ENCODE measurements at regions not wholly inside any gene's neighbourhood (a gene's known extent, or its start where the extent isn't known, plus 50 kb on each side); places are given as distances from the start of the nearest gene placed in this dataset.

GRCh38 chr1:106956721-106957120, 99.8 kb upstream of the PRMT6 start:
- no peak for DNase-seq

DNA sequence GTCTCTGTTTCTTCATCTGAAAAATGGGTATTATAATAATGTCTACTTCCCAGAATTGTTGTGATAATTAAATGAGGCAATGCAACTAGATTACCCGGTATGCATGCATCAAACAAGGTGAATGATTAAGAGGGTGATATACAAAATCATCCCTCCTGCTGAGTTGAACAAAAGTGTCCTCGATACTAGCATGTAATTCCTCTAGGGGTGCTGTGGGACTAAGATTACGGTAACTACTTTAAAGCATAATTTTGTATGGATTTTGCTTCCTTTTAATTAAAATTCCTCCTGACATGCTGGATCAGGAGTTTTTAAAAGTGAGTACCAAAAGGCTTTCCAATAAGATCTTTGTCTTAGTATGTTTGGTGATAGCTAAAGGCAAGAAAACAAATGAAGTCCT, 98.7 kb upstream of the PRMT6 start:
- no peak for DNase-seq

DNA sequence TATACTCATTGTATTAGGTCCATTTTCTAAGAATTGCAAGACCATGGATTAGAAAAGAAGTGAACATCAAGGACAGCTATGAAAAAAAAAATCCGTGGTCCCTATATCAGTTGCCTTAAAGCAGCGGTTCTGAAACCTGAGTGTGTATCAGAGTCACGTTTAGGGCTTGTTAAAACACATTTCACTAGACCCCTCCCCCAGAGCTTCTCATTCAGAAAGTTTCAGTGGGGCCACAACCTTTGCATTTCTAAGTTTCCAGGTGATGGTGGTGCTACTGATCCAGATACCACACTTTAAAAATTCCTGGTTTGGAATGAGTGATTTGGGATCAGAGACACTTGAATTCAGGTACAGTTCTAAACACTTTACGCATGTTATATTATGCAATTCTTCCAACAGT, 96.1 kb upstream of the PRMT6 start:
- DNase-seq, result no peak

- no peak for DNase-seq
Observed at GRCh38 chr1:106961646-106962045, 94.8 kb upstream of the PRMT6 start.

DNA sequence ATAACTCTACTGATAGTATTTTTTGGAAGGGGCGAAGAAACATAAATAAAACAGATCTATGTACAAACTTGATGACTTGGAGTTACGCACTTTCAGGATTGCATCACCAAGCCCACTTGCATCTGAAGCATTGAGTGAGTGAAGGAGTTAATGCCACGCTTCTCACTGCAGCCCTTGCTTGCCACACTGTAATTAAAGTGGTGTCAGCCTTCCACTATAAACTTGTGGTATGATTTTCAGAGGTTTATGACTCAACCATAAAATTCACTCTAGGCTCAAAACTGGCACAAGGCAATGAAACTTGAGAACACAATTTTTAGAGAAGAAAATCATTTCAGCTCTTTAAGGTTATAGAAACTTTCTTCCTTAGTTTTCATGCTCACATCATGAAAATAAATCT, 93.9 kb upstream of the PRMT6 start:
- DNase-seq, result no peak

- DNase-seq, result no peak
Observed at GRCh38 chr1:106964495-106964894, 92.0 kb upstream of the PRMT6 start.

DNA sequence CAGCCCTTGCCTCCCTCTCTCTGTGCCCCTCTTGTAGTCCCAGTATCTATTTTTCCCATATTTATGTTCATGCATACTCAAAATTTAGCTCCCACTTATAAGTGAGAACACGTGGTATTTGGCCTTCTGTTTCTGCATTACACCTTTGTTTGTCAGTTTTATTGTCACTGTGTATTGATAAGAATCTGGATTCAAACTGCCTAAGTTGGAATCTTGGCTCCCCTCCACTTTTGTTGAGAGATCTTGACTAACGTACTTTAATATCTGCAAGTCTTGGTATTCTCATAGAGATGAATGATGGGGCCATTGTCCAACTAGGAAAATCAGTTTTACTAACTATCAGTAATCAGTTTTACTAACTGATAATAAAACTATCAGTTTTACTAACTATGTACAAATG, 87.8 kb upstream of the PRMT6 start:
- no peak for DNase-seq

- DNase-seq, result no peak
Observed at GRCh38 chr1:106969731-106970130, 86.7 kb upstream of the PRMT6 start.

DNA sequence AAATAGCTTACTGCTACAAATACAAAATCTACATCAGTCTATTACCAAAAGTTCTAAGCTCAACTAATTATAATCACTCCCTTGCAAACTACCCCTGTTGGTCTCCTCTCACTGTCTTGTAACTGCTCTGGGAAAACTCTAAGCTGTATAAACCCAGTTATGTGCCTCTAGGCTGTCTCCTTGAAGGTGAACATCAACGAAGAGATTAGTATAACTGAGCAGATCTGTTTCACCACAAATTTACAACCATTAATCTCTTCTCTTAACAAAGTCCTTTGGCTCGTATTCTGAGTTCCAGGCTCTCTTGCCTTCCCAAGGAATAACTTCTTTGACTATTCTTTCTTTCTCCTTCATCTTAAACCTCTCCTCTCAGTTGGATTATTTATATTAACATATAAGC, 84.4 kb upstream of the PRMT6 start:
- no peak for DNase-seq

DNA sequence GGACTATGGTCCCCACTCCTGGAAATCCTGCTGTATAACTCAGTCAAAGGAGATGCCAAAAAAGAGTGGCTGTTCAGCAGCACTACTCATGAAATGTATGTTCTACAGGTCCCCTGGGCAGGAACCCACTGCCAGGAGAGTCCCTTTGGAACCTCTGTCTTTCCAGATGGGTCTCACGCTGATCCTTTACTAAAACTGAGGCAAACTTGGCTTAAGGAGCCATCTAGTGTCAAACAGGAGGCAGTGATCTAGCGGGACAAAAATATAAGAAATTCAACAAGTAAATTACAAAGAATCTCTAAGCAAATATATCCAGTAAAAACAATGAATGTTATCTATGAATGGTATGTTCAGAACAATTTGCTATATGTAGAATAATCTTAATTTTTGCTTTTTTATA, 80.5 kb upstream of the PRMT6 start:
- no peak for DNase-seq

GRCh38 chr1:106978477-106979322, 77.8 kb upstream of the PRMT6 start:
- DNase-seq, result no peak

GRCh38 chr1:106979371-106979770, 77.1 kb upstream of the PRMT6 start:
- no peak for DNase-seq

DNA sequence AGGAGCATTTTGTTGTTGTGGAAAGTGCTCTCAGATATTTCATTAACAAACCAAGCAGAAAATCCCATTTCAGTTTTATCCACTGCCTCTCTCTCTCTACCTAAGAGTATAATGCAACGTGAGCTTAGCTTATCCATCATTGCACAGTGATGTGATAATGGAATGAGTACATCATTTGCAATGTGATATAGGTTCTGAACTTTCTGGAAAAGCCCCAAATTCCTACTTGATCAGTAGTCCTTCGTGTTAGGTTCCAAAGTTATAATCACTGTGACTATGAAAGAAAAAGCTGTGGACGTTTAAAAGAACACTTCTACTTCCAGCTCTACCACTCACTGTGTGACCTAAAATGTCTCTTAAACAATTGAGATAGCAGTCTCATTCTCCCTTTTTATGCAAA, 76.4 kb upstream of the PRMT6 start:
- no peak for DNase-seq

DNA sequence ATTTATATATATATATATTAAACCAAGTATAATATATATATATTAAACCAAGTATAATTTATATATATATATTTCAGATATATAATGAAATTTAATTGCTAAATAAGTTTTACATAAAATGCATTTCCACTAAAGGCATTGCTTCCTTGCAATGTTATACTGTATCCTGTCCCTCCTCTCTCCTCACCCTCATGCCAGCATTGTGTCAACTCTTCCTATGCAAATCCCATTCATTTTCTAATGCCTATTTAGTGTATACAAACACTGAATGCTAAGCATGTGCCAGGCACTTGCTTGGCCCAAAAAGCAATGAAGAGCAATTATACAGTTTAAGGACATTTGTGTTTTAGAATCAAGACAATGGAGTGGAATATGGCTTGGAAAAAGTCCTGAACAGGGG, 71.7 kb upstream of the PRMT6 start:
- DNase-seq, result no peak

GRCh38 chr1:106986603-106987002, 69.9 kb upstream of the PRMT6 start:
- DNase-seq, result no peak

- no peak for DNase-seq
Observed at GRCh38 chr1:106995970-106996369, 60.5 kb upstream of the PRMT6 start.

DNA sequence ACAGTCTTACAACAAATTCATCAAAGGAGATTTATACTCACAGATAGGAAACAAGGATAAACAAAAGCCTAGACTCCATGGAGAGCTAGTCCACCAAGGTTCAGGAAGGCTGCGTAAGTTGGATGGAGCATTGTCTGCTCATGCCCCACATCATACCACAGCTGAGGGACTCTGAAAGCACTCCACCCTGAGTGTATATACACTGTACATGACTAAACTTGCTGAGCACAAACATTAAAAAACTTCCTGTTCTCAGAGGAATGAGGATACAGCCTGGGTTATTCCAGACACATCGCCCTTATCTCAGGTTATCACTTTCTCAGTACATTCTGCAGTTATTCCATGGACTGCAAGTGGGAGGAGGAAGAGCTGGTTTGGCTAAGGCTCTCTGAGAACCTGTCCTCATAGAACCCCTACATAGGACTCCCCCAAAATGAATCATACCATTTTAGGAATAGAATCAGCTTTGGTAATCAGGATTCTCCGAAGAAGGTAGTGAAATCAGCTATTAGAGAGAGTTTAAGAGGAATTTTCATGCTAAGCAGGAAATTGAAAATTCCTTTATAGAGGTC, 58.0 kb upstream of the PRMT6 start:
- DNase-seq, result no peak

GRCh38 chr1:107000902-107001301, 55.6 kb upstream of the PRMT6 start:
- DNase-seq, result no peak

GRCh38 chr1:107003972-107004371, 52.5 kb upstream of the PRMT6 start:
- no peak for DNase-seq

DNA sequence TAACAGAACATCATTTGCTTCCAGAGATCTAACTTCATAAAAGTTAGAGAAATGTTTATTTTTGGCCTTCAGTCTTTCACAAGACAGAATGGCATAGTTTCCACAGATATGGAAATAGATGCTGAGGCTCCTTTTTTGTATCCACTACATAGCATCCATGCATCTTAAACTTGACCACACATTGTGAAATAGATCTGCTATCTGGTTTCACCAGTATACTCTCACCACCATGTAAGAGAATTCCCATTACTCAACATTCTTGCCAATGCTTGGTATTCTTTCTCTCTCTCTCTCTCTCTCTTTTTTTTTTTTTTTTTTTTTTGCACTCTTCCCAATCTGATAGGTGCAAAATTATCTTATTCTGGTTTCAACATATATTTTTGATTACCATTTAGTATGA, 52.1 kb upstream of the PRMT6 start:
- no peak for DNase-seq

Data from NCI-H2029 (cell line).